OCI-LY3 (cell line): ENCODE measurements at regions not wholly inside any gene's neighbourhood (a gene's known extent, or its start where the extent isn't known, plus 50 kb on each side); places are given as distances from the start of the nearest gene placed in this dataset.
"Not testable (repeated sequence)": the region's sequence is repeated elsewhere in the genome, so short reads cannot be mapped to it uniquely, and the experiment has no call there.

Experiments used
- H2AFZ ChIP-seq: fragments of 200-600, 300-600 bp; shearing (Covaris generic); 2 replicates; pipeline ENCODE4 v1.6.0; 2014; ENCODE audit warnings: antibody characterized with exemption, low read depth, low read length
- H3K27ac ChIP-seq: fragments of 200-600, 300-600 bp; sonication (generic); 2 replicates; pipeline ENCODE4 v1.5.1; 2014; ENCODE audit warnings: mild to moderate bottlenecking, low read length, moderate library complexity, mixed read lengths
- H3K27me3 ChIP-seq: fragments of 200-600, 300-600 bp; sonication (generic); 2 replicates; pipeline ENCODE4 v1.6.1; 2014; ENCODE audit warnings: low read depth, low read length, mixed read lengths
- H3K36me3 ChIP-seq: fragments of 200-600, 300-600 bp; sonication (generic); replicated peaks from 2 replicates; pipeline ENCODE3; 2014; ENCODE audit warnings: low read depth, low read length, mixed read lengths
- H3K4me1 ChIP-seq: fragments of 300-600, 200-600 bp; sonication (generic); 2 replicates; pipeline ENCODE4 v1.6.1; 2014; ENCODE audit warnings: low read length, mixed read lengths
- H3K4me2 ChIP-seq: fragments of 200-600, 300-600 bp; sonication (generic); 2 replicates; pipeline ENCODE4 v1.6.1; 2014; ENCODE audit warnings: low read length, mixed read lengths
- H3K4me3 ChIP-seq: fragments of 300-600, 200-600 bp; sonication (generic); 2 replicates; pipeline ENCODE4 v1.5.1; 2014; ENCODE audit warnings: antibody characterized with exemption, mild to moderate bottlenecking, low read length, moderate library complexity
- H3K79me2 ChIP-seq: fragments of 300-600, 200-600 bp; shearing (Covaris generic); 2 replicates; pipeline ENCODE4 v1.6.1; 2014; ENCODE audit warnings: mild to moderate bottlenecking, low read length, mixed read lengths
- H3K9ac ChIP-seq: fragments of 300-600, 200-600 bp; shearing (Covaris generic); 2 replicates; pipeline ENCODE4 v1.6.0; 2014; ENCODE audit warnings: mild to moderate bottlenecking, low read length, moderate library complexity
- H3K9me3 ChIP-seq: fragments of 200-600, 300-600 bp; shearing (Covaris generic); 2 replicates; pipeline ENCODE4 v1.6.1; 2014; ENCODE audit warnings: low read length, mixed read lengths; ENCODE audit not compliant: insufficient read depth
- H4K20me1 ChIP-seq: fragments of 200-600, 300-600 bp; sonication (generic); 2 replicates; pipeline ENCODE4 v1.6.1; 2016; ENCODE audit warnings: low read length, mixed read lengths; ENCODE audit not compliant: insufficient read depth
- CTCF ChIP-seq: fragments of 200-600, 300-600 bp; sonication (generic); IDR thresholded peaks from 2 replicates; pipeline ENCODE4 v1.5.1; 2014; ENCODE audit warnings: antibody characterized with exemption, low read length, low read depth
- EZH2phosphoT487 ChIP-seq: fragments of 200-600 bp; shearing (Covaris generic); IDR thresholded peaks from 2 replicates; pipeline ENCODE4 v1.6.1; 2018; ENCODE audit warnings: antibody characterized with exemption, mixed run types, low read depth

GRCh38 chr4:186829740-186830449 is 106.2 kb upstream of the FAT1 start:
- no peak overlapping the region for H3K4me2 ChIP-seq

GRCh38 chr4:186831574-186831973 is 107.9 kb upstream of the FAT1 start:
- H4K20me1 ChIP-seq: no peaks in the 10 kb centered on the region
- no peaks in the 10 kb centered on the region for H3K9me3 ChIP-seq
- no peak overlapping the region for H3K27ac ChIP-seq
- H3K4me1 ChIP-seq: no peaks in the 10 kb centered on the region
- H3K4me2 ChIP-seq: no peak overlapping the region
- no peak overlapping the region for H3K9ac ChIP-seq
- no peak for TF ChIP-seq EZH2phosphoT487
- TF ChIP-seq CTCF: no peak
- H2AFZ ChIP-seq: no peak overlapping the region
- no peaks in the 10 kb centered on the region for H3K27me3 ChIP-seq
- no peaks in the 10 kb centered on the region for H3K36me3 ChIP-seq
- no peaks in the 10 kb centered on the region for H3K79me2 ChIP-seq
- no peak overlapping the region for H3K4me3 ChIP-seq

More at GRCh38 chr4:186829740-186830449, 106.2 kb upstream of the FAT1 start:
- no peaks in the 10 kb centered on the region for H3K27me3 ChIP-seq
- H4K20me1 ChIP-seq: no peaks in the 10 kb centered on the region
- no peaks in the 10 kb centered on the region for H3K36me3 ChIP-seq
- H3K4me1 ChIP-seq: no peaks in the 10 kb centered on the region
- no peak overlapping the region for H2AFZ ChIP-seq
- no peak overlapping the region for H3K27ac ChIP-seq
- no peaks in the 10 kb centered on the region for H3K9me3 ChIP-seq
- H3K79me2 ChIP-seq: no peaks in the 10 kb centered on the region
- TF ChIP-seq CTCF (no peak), EZH2phosphoT487 (no peak)
- no peak overlapping the region for H3K9ac ChIP-seq
- H3K4me3 ChIP-seq: no peak overlapping the region

- Histone ChIP-seq H3K27ac (no peak overlapping the region), H3K36me3 (no peaks in the 10 kb centered on the region), H3K79me2 (no peaks in the 10 kb centered on the region), H2AFZ (no peak overlapping the region), H3K9me3 (no peaks in the 10 kb centered on the region), H3K9ac (no peak overlapping the region), H3K27me3 (no peaks in the 10 kb centered on the region), H3K4me1 (no peaks in the 10 kb centered on the region), H4K20me1 (no peaks in the 10 kb centered on the region), H3K4me3 (no peak overlapping the region), H3K4me2 (no peak overlapping the region)
- TF ChIP-seq CTCF: no peak
- no peak for TF ChIP-seq EZH2phosphoT487
Observed at GRCh38 chr4:186832906-186833305, 109.2 kb upstream of the FAT1 start.

- H3K79me2 ChIP-seq, H3K36me3 ChIP-seq, H3K4me2 ChIP-seq, H3K27me3 ChIP-seq, H3K9me3 ChIP-seq, H4K20me1 ChIP-seq, H3K9ac ChIP-seq, H3K4me3 ChIP-seq, H3K27ac ChIP-seq, H3K4me1 ChIP-seq, H2AFZ ChIP-seq: not testable (repeated sequence)
Observed at GRCh38 chr4:186837463-186837862, 113.8 kb upstream of the FAT1 start.
